C4-2B (cell line): ENCODE measurements at regions not wholly inside any gene's neighbourhood (a gene's known extent, or its start where the extent isn't known, plus 50 kb on each side); places are given as distances from the start of the nearest gene placed in this dataset.

ENCODE experiments used
- CTCF ChIP-seq: fragments of 450-650 bp; conservative IDR thresholded peaks from 2 replicates; pipeline ENCODE4 v1.5.1; 2017; ENCODE audit warnings: mild to moderate bottlenecking
- ZFX ChIP-seq: fragments of 450-650 bp; IDR thresholded peaks from 2 replicates; pipeline ENCODE4 v1.6.1; 2017

DNA sequence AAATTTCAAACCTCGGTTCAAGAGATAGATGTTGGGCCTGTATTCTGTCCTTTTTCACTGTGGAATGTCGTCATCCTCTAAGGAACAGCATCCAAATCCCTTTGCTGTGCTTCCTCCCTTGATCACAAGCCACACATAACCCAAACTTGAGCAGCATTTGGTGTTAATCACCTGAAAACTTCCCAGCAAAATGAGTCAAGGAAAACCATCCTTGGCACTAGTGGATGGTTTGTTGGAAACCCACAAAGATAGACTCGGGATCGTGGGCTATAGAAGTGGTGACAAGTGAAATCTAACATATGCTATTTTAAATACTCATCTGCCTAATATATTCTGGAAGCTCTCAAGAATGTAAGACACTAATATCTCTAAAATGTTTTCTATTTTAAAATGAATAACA is 459.1 kb downstream of the SETD4 start:
- no peak for TF ChIP-seq CTCF
- TF ChIP-seq ZFX = no peak
